ENCODE measurements at regions not wholly inside any gene's neighbourhood (a gene's known extent, or its start where the extent isn't known, plus 50 kb on each side); places are given as distances from the start of the nearest gene placed in this dataset.

GRCh38 chr20:40955326-40955725 lies 73.3 kb upstream of the TOP1 start:
- FAIRE-seq (no peak), ATAC-seq (no peak), DNase-seq (ENCODE audit: extremely low read depth in 1 of 4, low spot score in 3 of 4) (no peak)
- no peaks in the 10 kb centered on the region for H4K20me1 ChIP-seq (replicated peaks; ENCODE audit: control insufficient read depth, insufficient read depth, low read length)
- no peak overlapping the region for H3K9ac ChIP-seq (ENCODE audit: insufficient read depth in 1 of 2, low read depth in 2 of 2, low read length in 2 of 2)
- in situ Hi-C loops (cut with MboI) (no loop called here), intact Hi-C loops (cut with micrococcal nuclease) (no loop called here)
- no peak overlapping the region for H3K27ac ChIP-seq (ENCODE audit: extremely low read depth, low read depth, low read length)
- ChIA-PET POLR2A (no interaction called here), CTCF (ENCODE audit: low intra/inter-chr PET ratio) (no interaction called here)
- H3K9me3 ChIP-seq (replicated peaks; ENCODE audit: control insufficient read depth, insufficient read depth, low read depth, low read length) = no peaks in the 10 kb centered on the region
- H3K4me3 ChIP-seq = no peak overlapping the region
- no peaks in the 10 kb centered on the region for H3K36me3 ChIP-seq (ENCODE audit: control insufficient read depth, insufficient read depth, low read length)
- H2AFZ ChIP-seq (ENCODE audit: low read depth, low read length) = no peak overlapping the region
- BruUV-seq (replicated peaks) = no TSS peak
- H3K9me1 ChIP-seq (ENCODE audit: control insufficient read depth, insufficient read depth, low read length) = no peaks in the 10 kb centered on the region
- no peaks in the 10 kb centered on the region for H3K4me1 ChIP-seq (replicated peaks in 1 of 2; ENCODE audit: control insufficient read depth in 2 of 2, insufficient read depth in 2 of 2, low read length in 2 of 2)
- H3K27me3 ChIP-seq (ENCODE audit: control insufficient read depth in 2 of 2, insufficient read depth in 2 of 2, low read length in 2 of 2) = peaks cover 19 to 35% of the 10 kb centered on the region in 2 experiments; a peak in 3 of 5 replicates
- no peak overlapping the region for H3K4me2 ChIP-seq (ENCODE audit: insufficient read depth, low read length)
- no peaks in the 10 kb centered on the region for H3K79me2 ChIP-seq (ENCODE audit: control insufficient read depth, insufficient read depth, low read length)
- WGBS (ENCODE audit: insufficient coverage, low coverage, missing lambda C conversion rate) = 4% methylated on average over 2 of the region's 2 CpGs
- no peak for TF ChIP-seq FOXP4 (CRISPR knock-in tag; IDR thresholded peaks at IDR 0.05; ENCODE audit: borderline replicate concordance)
- TF ChIP-seq HNRNPK (IDR thresholded peaks at IDR 0.05; ENCODE audit: low read depth, low read length, poor library complexity, severe bottlenecking) = no peak
- no peak for TF ChIP-seq SPI1 (IDR thresholded peaks at IDR 0.05; ENCODE audit: borderline replicate concordance, low read depth, low read length)
- no peak for TF ChIP-seq NR2C2 (CRISPR knock-in tag; IDR thresholded peaks at IDR 0.05)
- TF ChIP-seq NR2C2 (tag; IDR thresholded peaks at IDR 0.05) = no peak
- no peak for TF ChIP-seq NCOA1 (IDR thresholded peaks at IDR 0.05; ENCODE audit: low read depth)
- TF ChIP-seq MTA3 (IDR thresholded peaks at IDR 0.05; ENCODE audit: borderline replicate concordance) = no peak
- no peak for TF ChIP-seq COPS2 (conservative IDR thresholded peaks at IDR 0.05)
- TF ChIP-seq TARDBP (IDR thresholded peaks at IDR 0.05) = no peak
- TF ChIP-seq ZBTB9 (CRISPR knock-in tag; IDR thresholded peaks at IDR 0.05) = no peak
- TF ChIP-seq NFE2L1 (tag; IDR thresholded peaks at IDR 0.05; ENCODE audit: borderline replicate concordance, low read depth) = no peak
- TF ChIP-seq ZBTB33 (CRISPR knock-in tag; IDR thresholded peaks at IDR 0.05) = no peak
- no peak for TF ChIP-seq PPARD (CRISPR knock-in tag; IDR thresholded peaks at IDR 0.05)
- TF ChIP-seq PML (IDR thresholded peaks at IDR 0.05; ENCODE audit: low read length) = no peak
- TF ChIP-seq SNRNP70 (optimal IDR thresholded peaks at IDR 0.05; ENCODE audit: low read depth, low read length) = no peak
- no peak for TF ChIP-seq ZNF232 (CRISPR knock-in tag; IDR thresholded peaks at IDR 0.05)
- no peak for TF ChIP-seq ESRRA (IDR thresholded peaks at IDR 0.05; ENCODE audit: borderline replicate concordance, low read depth)
- no peak for TF ChIP-seq ZKSCAN3 (CRISPR knock-in tag; IDR thresholded peaks at IDR 0.05)
- no peak for TF ChIP-seq RNF2 (IDR thresholded peaks at IDR 0.05)

Data from K562 (cell line).